ENCODE measurements at regions not wholly inside any gene's neighbourhood (a gene's known extent, or its start where the extent isn't known, plus 50 kb on each side); places are given as distances from the start of the nearest gene placed in this dataset.

GRCh38 chr13:111515307-111515617 lies 194.8 kb downstream of the TEX29 start:
- in situ Hi-C loops (cut with MboI; ENCODE audit: low sequenced_read_pairs, unreplicated experiment) = no loop called here
- TF ChIP-seq CTCF (IDR thresholded peaks at IDR 0.05; ENCODE audit: borderline replicate concordance, control extremely low read depth, extremely low read depth, insufficient read depth, missing control alignments) = no peak
- DNase-seq (ENCODE audit: low spot score) = no peak

GRCh38 chr13:111515635-111516034 lies 195.2 kb downstream of the TEX29 start:
- DNase-seq (ENCODE audit: low spot score) = no peak
- TF ChIP-seq CTCF (IDR thresholded peaks at IDR 0.05; ENCODE audit: borderline replicate concordance, control extremely low read depth, extremely low read depth, insufficient read depth, missing control alignments) = no peak
- in situ Hi-C loops (cut with MboI; ENCODE audit: low sequenced_read_pairs, unreplicated experiment) = no loop called here

- no peak for DNase-seq (ENCODE audit: low spot score)
- in situ Hi-C loops (cut with MboI; ENCODE audit: low sequenced_read_pairs, unreplicated experiment) = no loop called here
- TF ChIP-seq CTCF (IDR thresholded peaks at IDR 0.05; ENCODE audit: borderline replicate concordance, control extremely low read depth, extremely low read depth, insufficient read depth, missing control alignments) = no peak
These were observed 196.5 kb downstream of the TEX29 start for GRCh38 chr13:111516712-111517640.

- in situ Hi-C loops (cut with MboI; ENCODE audit: low sequenced_read_pairs, unreplicated experiment) = no loop called here
- no peak for TF ChIP-seq CTCF (IDR thresholded peaks at IDR 0.05; ENCODE audit: borderline replicate concordance, control extremely low read depth, extremely low read depth, insufficient read depth, missing control alignments)
- no peak for DNase-seq (ENCODE audit: low spot score)
These were observed 197.2 kb downstream of the TEX29 start for GRCh38 chr13:111517641-111518010.

GRCh38 chr13:111518161-111518792 lies 197.8 kb downstream of the TEX29 start:
- in situ Hi-C loops (cut with MboI; ENCODE audit: low sequenced_read_pairs, unreplicated experiment) = no loop called here
- TF ChIP-seq CTCF (IDR thresholded peaks at IDR 0.05; ENCODE audit: borderline replicate concordance, control extremely low read depth, extremely low read depth, insufficient read depth, missing control alignments) = no peak
- DNase-seq (ENCODE audit: low spot score) = no peak

- in situ Hi-C loops (cut with MboI; ENCODE audit: low sequenced_read_pairs, unreplicated experiment) = no loop called here
- TF ChIP-seq CTCF (IDR thresholded peaks at IDR 0.05; ENCODE audit: borderline replicate concordance, control extremely low read depth, extremely low read depth, insufficient read depth, missing control alignments) = no peak
- no peak for DNase-seq (ENCODE audit: low spot score)
These were observed 198.6 kb downstream of the TEX29 start for GRCh38 chr13:111519041-111519440.

All from GM13976 (cell line).